CD4-positive, alpha-beta T cell treated with Interleukin-12 subunit alpha and Interleukin-12 subunit beta, for 1 hour (primary cell): ENCODE measurements at regions not wholly inside any gene's neighbourhood (a gene's known extent, or its start where the extent isn't known, plus 50 kb on each side); places are given as distances from the start of the nearest gene placed in this dataset.
"Not testable (repeated sequence)": the region's sequence is repeated elsewhere in the genome, so short reads cannot be mapped to it uniquely, and the experiment has no call there.

ENCODE experiments used
- DNase-seq: peaks from one replicate; pipeline ENCODE4 v3.0.0-alpha.2; 2020

- DNase-seq: no peak
Measured at GRCh38 chr4:86482306-86483172, 111.6 kb upstream of the PTPN13 start.

GRCh38 chr4:86483173-86483490 is 111.0 kb upstream of the PTPN13 start:
- no peak for DNase-seq

GRCh38 chr4:86483773-86484172 is 110.3 kb upstream of the PTPN13 start:
- DNase-seq: no peak

- no peak for DNase-seq
Measured at GRCh38 chr4:86484241-86484640, 109.9 kb upstream of the PTPN13 start.

GRCh38 chr4:86487738-86488348 is 106.3 kb upstream of the PTPN13 start:
- no peak for DNase-seq

- DNase-seq: no peak
Measured at GRCh38 chr4:86493460-86493859, 100.7 kb upstream of the PTPN13 start.

- peak; percentile 35 for DNase-seq
Measured at GRCh38 chr4:86496094-86497080, 97.7 kb upstream of the PTPN13 start.

- no peak for DNase-seq
Measured at GRCh38 chr4:86497131-86497530, 97.0 kb upstream of the PTPN13 start.

GRCh38 chr4:86497980-86498862 is 95.9 kb upstream of the PTPN13 start:
- peak; percentile 42 for DNase-seq

- DNase-seq: no peak
Measured at GRCh38 chr4:86498863-86499166, 95.3 kb upstream of the PTPN13 start.

GRCh38 chr4:86500527-86500926 is 93.6 kb upstream of the PTPN13 start:
- no peak for DNase-seq

GRCh38 chr4:86502081-86502480 is 92.0 kb upstream of the PTPN13 start:
- no peak for DNase-seq

- DNase-seq: no peak
Measured at GRCh38 chr4:86506591-86506990, 87.5 kb upstream of the PTPN13 start.

- no peak for DNase-seq
Measured at GRCh38 chr4:86508436-86508835, 85.7 kb upstream of the PTPN13 start.

- DNase-seq: no peak
Measured at GRCh38 chr4:86511590-86511989, 82.5 kb upstream of the PTPN13 start.

- DNase-seq: no peak
Measured at GRCh38 chr4:86512631-86513030, 81.5 kb upstream of the PTPN13 start.

- not testable (repeated sequence) for DNase-seq
Measured at GRCh38 chr4:86515963-86516362, 78.2 kb upstream of the PTPN13 start.

GRCh38 chr4:86521373-86521969 is 72.6 kb upstream of the PTPN13 start:
- no peak for DNase-seq

- DNase-seq: no peak
Measured at GRCh38 chr4:86522349-86522748, 71.8 kb upstream of the PTPN13 start.

GRCh38 chr4:86523333-86523732 is 70.8 kb upstream of the PTPN13 start:
- no peak for DNase-seq

GRCh38 chr4:86527713-86528112 is 66.4 kb upstream of the PTPN13 start:
- DNase-seq: not testable (repeated sequence)

GRCh38 chr4:86529436-86529835 is 64.7 kb upstream of the PTPN13 start:
- DNase-seq: no peak
